Mononuclear cell (primary cell): ENCODE measurements at regions not wholly inside any gene's neighbourhood (a gene's known extent, or its start where the extent isn't known, plus 50 kb on each side); places are given as distances from the start of the nearest gene placed in this dataset.

Experiments
- H3K27me3 ChIP-seq: 2 replicates; pipeline ENCODE4 v1.6.0; 2011; ENCODE audit warnings: low read length, control low read depth; ENCODE audit not compliant: insufficient read depth
- H3K4me1 ChIP-seq: 2 replicates; pipeline ENCODE4 v1.5.1; 2011; ENCODE audit warnings: mild to moderate bottlenecking, low read length, control low read depth; ENCODE audit not compliant: insufficient read depth
- H3K4me3 ChIP-seq: 2 replicates; pipeline ENCODE4 v1.5.1; 2011; ENCODE audit warnings: mild to moderate bottlenecking, low read length, moderate library complexity
- H3K9me3 ChIP-seq: 2 replicates; pipeline ENCODE4 v1.5.1; 2011; ENCODE audit warnings: low read depth, mild to moderate bottlenecking, control low read depth, low read length

DNA sequence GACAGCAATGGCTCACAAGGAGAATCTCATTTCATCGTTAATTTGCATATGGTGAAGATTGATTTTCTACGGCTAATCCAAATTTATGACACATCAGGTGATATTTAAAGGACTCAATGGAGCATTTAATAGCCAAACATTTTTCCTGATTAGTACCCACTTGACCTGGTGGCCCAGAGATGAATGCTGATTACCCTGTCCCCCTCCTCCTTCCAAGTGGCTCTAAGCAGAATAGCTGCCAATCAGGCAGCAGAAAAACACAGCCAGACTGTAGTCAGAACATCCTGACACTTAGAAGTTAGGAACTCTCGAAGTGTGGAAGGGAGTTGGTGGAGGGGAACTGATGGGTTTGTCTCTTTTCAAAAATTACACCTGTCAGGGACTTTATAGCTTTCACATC, 302.5 kb downstream of the ZNF621 start:
- Histone ChIP-seq H3K9me3 (no peaks in the 10 kb centered on the region), H3K4me1 (no peaks in the 10 kb centered on the region), H3K27me3 (no peaks in the 10 kb centered on the region), H3K4me3 (no peak overlapping the region)

DNA sequence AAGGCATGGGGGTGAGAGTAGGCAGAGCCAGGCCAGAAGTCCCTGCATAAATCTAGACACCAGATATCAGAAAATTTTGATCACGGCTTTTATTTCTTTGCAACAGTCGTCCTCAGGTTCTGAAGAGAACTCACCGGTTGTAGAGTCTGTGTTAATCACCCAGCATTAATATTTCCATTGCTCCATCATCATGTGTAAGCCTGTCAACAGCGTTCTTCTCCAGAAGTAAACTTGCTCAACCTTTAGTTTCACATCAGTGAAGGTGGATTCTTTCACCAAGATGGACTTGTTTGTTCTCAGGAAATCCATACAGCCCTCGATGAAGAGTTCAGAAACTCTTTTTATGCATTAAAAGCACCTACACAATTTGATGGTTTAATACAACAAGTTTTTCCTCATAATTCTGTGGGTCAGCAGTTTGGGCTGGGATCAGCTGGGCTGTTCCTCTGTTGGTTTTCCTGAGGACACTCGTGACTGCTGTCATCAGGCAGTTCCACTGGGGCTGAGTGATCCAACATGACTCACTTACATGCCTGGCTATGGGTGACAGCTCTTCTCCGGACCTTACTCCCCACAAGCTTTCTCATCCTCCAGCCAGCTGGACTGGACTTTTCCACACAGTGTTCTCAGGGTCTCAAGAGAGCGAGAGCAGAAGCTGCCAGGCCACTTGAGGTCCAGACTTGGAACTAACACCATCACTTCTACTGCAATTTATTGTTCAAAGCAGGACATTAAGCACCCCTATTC, 303.4 kb downstream of the ZNF621 start:
- H3K4me3 ChIP-seq, result no peak overlapping the region
- no peaks in the 10 kb centered on the region for H3K27me3 ChIP-seq
- H3K4me1 ChIP-seq, result no peaks in the 10 kb centered on the region
- H3K9me3 ChIP-seq, result no peaks in the 10 kb centered on the region

DNA sequence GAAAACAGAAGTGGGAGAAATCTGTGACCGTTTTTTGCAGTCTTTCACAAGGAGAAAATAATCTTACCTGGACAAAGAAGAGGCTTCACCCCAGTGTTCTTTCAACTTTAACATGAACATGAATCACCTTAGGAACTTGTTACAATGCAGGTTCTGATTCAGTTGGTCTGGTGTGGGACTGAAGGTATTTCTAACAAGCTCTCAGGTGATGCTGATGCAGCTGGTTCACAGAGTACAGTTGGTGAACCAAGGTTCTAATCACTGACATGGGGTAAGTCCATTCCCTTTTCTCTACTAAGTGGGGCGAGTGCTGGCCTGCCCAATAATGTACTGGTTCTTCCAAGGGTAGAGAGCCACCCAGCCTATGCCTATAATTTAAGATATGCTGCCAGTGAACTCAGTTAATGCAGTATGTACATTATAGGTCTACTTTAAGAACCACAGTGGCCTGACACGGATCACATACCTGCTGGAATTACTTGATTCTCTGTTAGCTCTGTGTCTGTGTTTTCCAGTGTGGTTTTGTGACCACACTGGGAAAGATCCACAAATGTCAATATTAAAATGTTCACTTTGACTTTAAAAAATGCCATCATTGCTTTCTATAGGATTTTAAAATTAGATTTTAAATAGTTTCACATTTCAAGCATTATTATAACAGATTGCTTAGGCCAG, 304.1 kb downstream of the ZNF621 start:
- Histone ChIP-seq H3K27me3 (no peaks in the 10 kb centered on the region), H3K9me3 (no peaks in the 10 kb centered on the region), H3K4me1 (no peaks in the 10 kb centered on the region)

DNA sequence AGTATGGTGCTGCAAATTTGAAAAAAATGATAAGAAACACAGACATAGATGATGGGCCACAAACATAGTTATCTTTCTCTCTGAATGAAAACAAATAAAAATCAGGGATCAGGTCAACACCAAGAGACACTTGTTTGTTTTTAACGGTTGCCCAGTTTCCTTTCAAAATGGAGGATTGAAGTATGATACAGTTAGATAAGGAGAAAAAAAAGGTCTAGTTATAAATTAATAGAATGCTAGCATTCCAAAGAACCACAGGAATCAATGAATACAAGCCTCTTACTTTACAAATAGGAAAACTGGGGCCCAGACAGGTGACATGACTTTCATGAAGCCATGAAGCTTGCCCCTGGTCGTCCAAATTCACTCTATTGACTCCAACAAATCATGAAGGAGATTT, 305.1 kb downstream of the ZNF621 start:
- H3K4me1 ChIP-seq, result no peaks in the 10 kb centered on the region
- H3K27me3 ChIP-seq, result no peaks in the 10 kb centered on the region
- no peaks in the 10 kb centered on the region for H3K9me3 ChIP-seq
- no peak overlapping the region for H3K4me3 ChIP-seq

More for the DNA sequence above, 304.1 kb downstream of the ZNF621 start:
- H3K4me3 ChIP-seq, result no peak overlapping the region

DNA sequence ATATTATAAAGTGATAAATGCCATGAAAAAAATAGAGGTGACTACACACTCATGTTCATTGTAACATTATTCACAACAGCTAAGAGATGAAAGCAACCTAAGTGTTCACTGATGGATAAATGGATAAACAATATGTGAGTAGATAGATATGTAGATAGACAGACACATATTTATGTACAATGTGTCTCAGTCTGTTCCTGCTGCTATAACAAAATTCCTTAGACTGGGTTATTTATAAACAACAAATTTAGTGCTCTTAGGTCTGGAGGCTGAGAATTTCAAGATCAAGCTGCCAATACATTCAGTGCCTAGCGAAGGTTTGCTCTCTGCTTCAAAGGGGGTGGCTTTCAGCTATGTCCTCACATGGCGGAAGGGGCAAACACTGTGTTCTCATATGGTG, 312.5 kb downstream of the ZNF621 start:
- no peaks in the 10 kb centered on the region for H3K27me3 ChIP-seq
- no peaks in the 10 kb centered on the region for H3K9me3 ChIP-seq
- H3K4me1 ChIP-seq, result no peaks in the 10 kb centered on the region
- H3K4me3 ChIP-seq, result no peak overlapping the region

DNA sequence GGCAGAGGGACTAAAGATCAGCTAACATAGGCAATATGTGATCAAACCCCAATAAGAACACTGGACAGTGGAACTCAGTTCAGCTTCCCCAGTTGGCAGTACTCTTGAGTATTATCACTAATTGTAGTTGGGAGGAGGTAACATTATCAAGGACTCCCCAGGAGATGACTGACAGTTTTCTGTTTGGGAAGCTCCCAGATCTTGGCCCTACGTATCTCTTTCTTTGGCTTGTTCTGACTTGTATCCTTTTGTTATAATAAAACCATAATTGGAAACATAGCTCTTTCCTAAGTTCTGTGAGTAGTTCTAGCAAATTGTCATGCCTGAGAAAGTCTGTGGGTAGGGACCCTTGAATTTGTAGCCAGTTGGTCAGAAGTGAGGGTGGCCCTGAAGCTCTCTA, 316.4 kb downstream of the ZNF621 start:
- no peak overlapping the region for H3K4me3 ChIP-seq
- H3K27me3 ChIP-seq, result no peaks in the 10 kb centered on the region
- no peaks in the 10 kb centered on the region for H3K4me1 ChIP-seq
- no peaks in the 10 kb centered on the region for H3K9me3 ChIP-seq

DNA sequence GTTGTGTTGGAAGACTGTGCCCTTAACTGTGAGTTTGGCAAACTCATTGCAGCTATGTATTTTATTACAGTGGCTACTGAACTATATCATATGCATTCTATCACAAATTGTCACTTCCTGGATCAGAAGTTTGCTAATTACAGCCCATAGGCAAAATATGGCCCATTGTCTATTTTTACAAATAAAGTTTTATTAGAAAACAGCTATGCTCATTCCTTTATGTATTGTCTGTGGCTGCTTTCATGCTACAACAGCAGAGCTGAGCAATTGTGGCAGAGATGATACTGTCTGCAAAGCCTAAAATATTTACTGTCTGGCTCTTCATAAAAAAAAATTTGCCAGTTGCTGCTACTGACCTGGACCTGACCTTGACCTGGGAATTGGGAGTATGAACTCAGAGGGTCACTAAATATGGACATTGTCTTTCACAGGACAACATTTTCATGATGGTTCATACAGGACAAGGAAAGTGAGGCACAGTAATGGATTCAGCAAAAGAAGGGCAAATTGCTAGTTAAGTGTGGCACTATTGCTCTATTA, 316.9 kb downstream of the ZNF621 start:
- Histone ChIP-seq H3K9me3 (no peaks in the 10 kb centered on the region), H3K27me3 (no peaks in the 10 kb centered on the region), H3K4me1 (no peaks in the 10 kb centered on the region), H3K4me3 (no peak overlapping the region)

DNA sequence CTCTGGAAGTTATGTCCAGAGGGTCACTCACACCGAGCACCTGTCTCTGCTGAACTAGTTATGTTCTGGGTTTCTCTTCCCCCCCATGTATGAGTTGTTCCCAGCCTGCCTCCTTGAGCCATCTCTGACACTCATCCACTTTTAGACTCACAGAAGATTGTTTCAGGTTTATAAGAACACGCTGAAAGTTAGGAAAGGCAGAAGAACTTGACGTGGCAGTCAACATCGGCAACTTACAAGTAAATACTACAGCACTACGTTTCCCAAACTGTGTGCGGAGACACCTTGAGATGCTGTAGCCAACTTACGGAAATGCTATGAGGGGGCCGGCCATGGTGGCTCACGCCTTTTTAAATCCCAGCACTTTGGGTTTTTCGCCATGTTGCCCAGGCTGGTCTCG, 318.0 kb downstream of the ZNF621 start:
- Histone ChIP-seq H3K4me3 (no peak overlapping the region), H3K27me3 (no peaks in the 10 kb centered on the region), H3K4me1 (no peaks in the 10 kb centered on the region), H3K9me3 (no peaks in the 10 kb centered on the region)

DNA sequence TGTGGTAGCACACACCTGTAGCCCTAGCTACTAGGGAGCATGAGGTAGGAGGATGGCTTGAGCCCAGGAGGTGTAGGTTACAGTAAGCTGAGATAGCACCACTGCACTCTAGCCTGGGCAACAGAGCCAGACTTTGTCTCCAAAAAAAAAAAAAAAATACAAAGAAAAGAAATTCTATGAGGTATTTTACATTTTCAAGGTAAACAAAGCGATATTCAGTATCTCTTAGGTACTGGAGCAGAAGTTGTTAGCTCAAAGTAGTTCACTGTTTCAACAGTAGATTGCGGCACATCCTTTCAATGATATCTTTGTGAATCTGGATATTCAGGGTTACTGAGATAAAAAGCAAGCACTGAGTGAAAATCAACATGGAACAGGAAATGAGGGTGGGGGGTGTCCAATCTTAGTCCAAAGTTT, 318.5 kb downstream of the ZNF621 start:
- Histone ChIP-seq H3K27me3 (no peaks in the 10 kb centered on the region), H3K4me3 (no peak overlapping the region), H3K4me1 (no peaks in the 10 kb centered on the region), H3K9me3 (no peaks in the 10 kb centered on the region)

DNA sequence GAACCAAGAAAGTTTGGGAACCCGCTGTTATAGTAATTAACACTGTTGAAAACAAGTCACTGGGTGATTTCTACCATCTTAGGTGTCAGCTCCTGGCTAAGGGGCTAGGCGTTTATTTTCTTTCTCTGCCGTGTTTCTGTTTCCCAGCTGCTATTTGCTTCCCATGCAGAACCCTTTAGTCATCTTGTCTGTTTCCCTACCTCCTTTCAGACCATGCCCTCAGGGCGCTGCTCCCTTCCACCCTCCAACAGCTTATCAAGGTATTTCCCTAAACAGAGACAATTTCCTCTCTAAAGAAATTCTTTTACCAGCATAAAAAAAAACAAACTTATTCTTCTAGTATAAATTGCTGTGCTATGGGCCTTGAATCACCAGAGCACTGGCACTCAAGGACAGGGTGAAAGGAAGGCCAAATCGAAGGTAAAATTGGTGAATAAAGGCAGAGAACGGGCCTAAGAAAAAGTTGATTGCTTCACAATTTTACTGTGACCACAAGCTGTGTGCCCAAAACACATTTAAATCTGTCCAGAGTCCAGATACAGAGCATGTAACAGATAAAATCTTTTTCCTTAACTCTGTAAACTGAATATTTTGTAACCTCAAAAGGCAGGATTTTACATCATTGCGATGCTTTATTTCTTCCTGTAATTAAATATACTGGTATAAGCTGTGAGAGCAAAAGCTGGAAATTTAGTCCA, 319.2 kb downstream of the ZNF621 start:
- Histone ChIP-seq H3K4me1 (no peaks in the 10 kb centered on the region), H3K9me3 (no peaks in the 10 kb centered on the region), H3K27me3 (no peaks in the 10 kb centered on the region), H3K4me3 (no peak overlapping the region)

DNA sequence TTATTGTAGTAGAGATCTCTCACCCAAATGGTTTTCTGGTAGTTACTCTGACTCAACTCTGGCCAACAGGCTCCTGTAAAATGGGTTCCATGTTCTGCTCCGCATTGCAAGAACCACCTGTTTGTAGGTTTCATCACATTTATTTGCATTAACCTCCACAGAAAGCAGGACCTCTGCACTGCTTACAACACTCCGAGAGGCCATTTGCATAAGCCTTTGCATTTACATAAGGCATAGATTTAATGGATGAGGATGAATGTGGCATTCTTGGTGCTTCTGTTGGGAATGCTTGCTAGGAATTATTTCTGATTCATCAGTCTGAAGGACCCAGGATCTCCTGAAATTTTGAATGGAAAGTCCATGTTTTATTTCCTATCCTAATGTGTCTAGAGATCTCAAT, 320.1 kb downstream of the ZNF621 start:
- H3K4me3 ChIP-seq, result no peak overlapping the region
- no peaks in the 10 kb centered on the region for H3K4me1 ChIP-seq
- H3K9me3 ChIP-seq, result no peaks in the 10 kb centered on the region

DNA sequence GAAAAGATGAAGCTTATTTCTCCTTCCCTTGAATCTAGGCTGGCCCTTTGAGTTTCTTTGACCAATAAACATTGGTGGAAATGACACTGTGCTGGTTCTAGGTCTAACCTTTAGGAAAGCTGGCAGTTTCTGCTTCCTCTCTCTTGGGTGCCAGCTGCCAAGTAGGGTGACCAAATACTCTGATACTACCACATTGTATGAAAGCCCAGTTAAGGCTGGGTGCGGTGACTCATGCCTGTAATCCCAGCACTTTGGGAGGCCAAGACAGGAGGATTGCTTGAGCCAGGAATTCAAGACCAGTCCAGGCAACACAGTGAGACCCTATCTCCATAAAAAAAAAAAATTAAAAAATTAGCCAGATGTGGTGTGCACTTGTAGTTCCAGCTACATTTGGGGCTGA, 320.7 kb downstream of the ZNF621 start:
- no peak overlapping the region for H3K4me3 ChIP-seq
- H3K9me3 ChIP-seq, result no peaks in the 10 kb centered on the region
- H3K27me3 ChIP-seq, result no peaks in the 10 kb centered on the region
- no peaks in the 10 kb centered on the region for H3K4me1 ChIP-seq

More for the DNA sequence above, 320.1 kb downstream of the ZNF621 start:
- H3K27me3 ChIP-seq, result no peaks in the 10 kb centered on the region

DNA sequence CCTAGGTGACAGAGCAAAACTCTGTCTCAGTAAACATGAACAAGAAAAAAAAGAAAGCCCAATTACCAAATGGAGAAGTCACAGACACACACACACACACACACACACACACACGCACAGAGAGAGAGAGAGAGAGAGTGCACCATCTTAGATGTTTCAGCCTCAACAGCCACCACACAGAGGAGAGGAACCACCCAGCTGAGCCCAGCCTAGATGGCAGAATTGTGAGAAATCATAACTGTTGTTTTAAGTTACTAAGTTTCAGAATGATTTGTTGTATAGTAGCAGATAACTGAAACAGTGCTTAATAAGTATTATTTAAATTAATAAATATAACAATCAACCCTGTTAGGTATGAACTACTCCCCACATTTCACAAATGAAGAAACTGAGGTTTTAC, 321.2 kb downstream of the ZNF621 start:
- H3K9me3 ChIP-seq, result no peaks in the 10 kb centered on the region
- H3K27me3 ChIP-seq, result no peaks in the 10 kb centered on the region
- no peak overlapping the region for H3K4me3 ChIP-seq
- H3K4me1 ChIP-seq, result no peaks in the 10 kb centered on the region

DNA sequence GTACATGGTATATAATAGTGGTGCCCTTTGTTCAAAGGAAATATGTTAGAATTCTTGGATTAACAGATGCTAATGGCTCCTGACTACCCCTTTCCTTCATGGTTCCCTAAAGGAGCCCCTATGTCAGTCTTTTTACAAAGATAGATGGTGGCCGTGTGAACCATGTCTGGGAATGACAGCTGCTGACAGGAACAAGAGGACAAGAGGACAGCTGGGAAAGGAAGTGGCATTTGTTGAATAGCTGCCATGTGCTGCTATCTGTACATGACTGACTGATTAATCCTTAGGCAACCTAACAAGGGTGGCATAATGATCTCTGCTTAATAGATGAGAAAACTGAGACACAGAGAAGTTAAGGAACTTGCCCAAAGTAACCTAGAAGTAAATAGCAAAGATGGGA, 321.7 kb downstream of the ZNF621 start:
- Histone ChIP-seq H3K4me1 (no peaks in the 10 kb centered on the region), H3K9me3 (no peaks in the 10 kb centered on the region), H3K27me3 (no peaks in the 10 kb centered on the region), H3K4me3 (no peak overlapping the region)

DNA sequence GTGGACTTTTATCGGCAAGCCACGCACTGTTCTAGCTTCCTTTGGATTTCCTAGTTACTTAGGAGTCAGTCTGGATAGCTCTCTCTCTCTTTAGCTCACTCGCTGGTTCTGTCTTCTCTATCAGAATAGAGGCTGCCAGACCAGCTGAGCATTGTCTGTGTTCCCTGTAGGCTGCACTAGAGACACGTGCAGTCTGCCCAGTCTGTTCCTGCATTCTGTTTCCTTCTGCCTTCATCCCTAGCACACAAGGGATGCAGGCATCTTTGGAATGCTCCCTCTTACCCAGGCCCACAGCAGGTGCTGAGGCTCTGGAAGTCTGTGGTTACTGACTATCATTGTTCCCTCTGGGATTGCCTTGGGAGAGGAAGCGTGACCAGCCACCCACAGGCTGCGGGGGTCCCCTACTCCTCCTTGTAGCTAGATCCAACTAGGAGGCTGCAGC, 322.8 kb downstream of the ZNF621 start:
- H3K4me3 ChIP-seq, result no peak overlapping the region
- H3K4me1 ChIP-seq, result no peaks in the 10 kb centered on the region
- no peaks in the 10 kb centered on the region for H3K27me3 ChIP-seq
- no peaks in the 10 kb centered on the region for H3K9me3 ChIP-seq
